HG03175 (cell line): ENCODE measurements at regions not wholly inside any gene's neighbourhood (a gene's known extent, or its start where the extent isn't known, plus 50 kb on each side); places are given as distances from the start of the nearest gene placed in this dataset.

Experiments
- ATAC-seq: cut with Tn5 transposase; IDR thresholded peaks from one replicate; pipeline ENCODE4 v1.9.1; 2021; ENCODE audit warnings: mild to moderate bottlenecking, moderate library complexity; ENCODE audit not compliant: unreplicated experiment

- no peak for ATAC-seq
These were observed 117.1 kb upstream of the GOLIM4 start for GRCh38 chr3:168212664-168213285.

- no peak for ATAC-seq
These were observed 109.7 kb upstream of the GOLIM4 start for GRCh38 chr3:168205451-168205850.

- ATAC-seq: no peak
These were observed 101.4 kb upstream of the GOLIM4 start for GRCh38 chr3:168197162-168197561.

- no peak for ATAC-seq
These were observed 96.1 kb upstream of the GOLIM4 start for GRCh38 chr3:168191856-168192255.

- ATAC-seq: no peak
These were observed 91.5 kb upstream of the GOLIM4 start for GRCh38 chr3:168187233-168187632.

GRCh38 chr3:168186293-168186983 lies 90.7 kb upstream of the GOLIM4 start:
- no peak for ATAC-seq

GRCh38 chr3:168183774-168184173 lies 88.0 kb upstream of the GOLIM4 start:
- ATAC-seq: no peak

- ATAC-seq: peak; percentile 45
These were observed 73.0 kb upstream of the GOLIM4 start for GRCh38 chr3:168168743-168169142.

GRCh38 chr3:168165390-168166269 lies 69.9 kb upstream of the GOLIM4 start:
- peak; percentile 85 for ATAC-seq

GRCh38 chr3:168162172-168162571 lies 66.4 kb upstream of the GOLIM4 start:
- no peak for ATAC-seq

- ATAC-seq: no peak
These were observed 66.0 kb upstream of the GOLIM4 start for GRCh38 chr3:168161696-168162095.

GRCh38 chr3:168157903-168158302 lies 62.2 kb upstream of the GOLIM4 start:
- no peak for ATAC-seq

GRCh38 chr3:168157099-168157700 lies 61.5 kb upstream of the GOLIM4 start:
- ATAC-seq: no peak

- no peak for ATAC-seq
These were observed 60.8 kb upstream of the GOLIM4 start for GRCh38 chr3:168156479-168156878.

GRCh38 chr3:168155303-168155702 lies 59.6 kb upstream of the GOLIM4 start:
- ATAC-seq: no peak

- no peak for ATAC-seq
These were observed 58.4 kb upstream of the GOLIM4 start for GRCh38 chr3:168154089-168154488.

- ATAC-seq: no peak
These were observed 56.4 kb upstream of the GOLIM4 start for GRCh38 chr3:168152149-168152548.
